ENCODE measurements at regions not wholly inside any gene's neighbourhood (a gene's known extent, or its start where the extent isn't known, plus 50 kb on each side); places are given as distances from the start of the nearest gene placed in this dataset.

GRCh38 chr20:11841972-11842461 lies 75.7 kb upstream of the BTBD3 start:
- TF ChIP-seq CREB5 (CRISPR knock-in tag; IDR thresholded peaks at IDR 0.05; ENCODE audit: low read depth) (no peak), PATZ1 (CRISPR knock-in tag; IDR thresholded peaks at IDR 0.05; ENCODE audit: borderline replicate concordance) (no peak), ZNF565 (CRISPR knock-in tag; conservative IDR thresholded peaks at IDR 0.05; ENCODE audit: low read depth) (no peak), ISL1 (CRISPR knock-in tag; IDR thresholded peaks at IDR 0.05) (no peak), OSR1 (CRISPR knock-in tag; IDR thresholded peaks at IDR 0.05) (no peak), TOX (CRISPR knock-in tag; IDR thresholded peaks at IDR 0.05; ENCODE audit: borderline replicate concordance) (no peak), ARNTL (CRISPR knock-in tag; IDR thresholded peaks at IDR 0.05; ENCODE audit: borderline replicate concordance, low read depth) (no peak), RARB (CRISPR knock-in tag; IDR thresholded peaks at IDR 0.05) (no peak)
